ENCODE measurements at regions not wholly inside any gene's neighbourhood (a gene's known extent, or its start where the extent isn't known, plus 50 kb on each side); places are given as distances from the start of the nearest gene placed in this dataset.

DNA sequence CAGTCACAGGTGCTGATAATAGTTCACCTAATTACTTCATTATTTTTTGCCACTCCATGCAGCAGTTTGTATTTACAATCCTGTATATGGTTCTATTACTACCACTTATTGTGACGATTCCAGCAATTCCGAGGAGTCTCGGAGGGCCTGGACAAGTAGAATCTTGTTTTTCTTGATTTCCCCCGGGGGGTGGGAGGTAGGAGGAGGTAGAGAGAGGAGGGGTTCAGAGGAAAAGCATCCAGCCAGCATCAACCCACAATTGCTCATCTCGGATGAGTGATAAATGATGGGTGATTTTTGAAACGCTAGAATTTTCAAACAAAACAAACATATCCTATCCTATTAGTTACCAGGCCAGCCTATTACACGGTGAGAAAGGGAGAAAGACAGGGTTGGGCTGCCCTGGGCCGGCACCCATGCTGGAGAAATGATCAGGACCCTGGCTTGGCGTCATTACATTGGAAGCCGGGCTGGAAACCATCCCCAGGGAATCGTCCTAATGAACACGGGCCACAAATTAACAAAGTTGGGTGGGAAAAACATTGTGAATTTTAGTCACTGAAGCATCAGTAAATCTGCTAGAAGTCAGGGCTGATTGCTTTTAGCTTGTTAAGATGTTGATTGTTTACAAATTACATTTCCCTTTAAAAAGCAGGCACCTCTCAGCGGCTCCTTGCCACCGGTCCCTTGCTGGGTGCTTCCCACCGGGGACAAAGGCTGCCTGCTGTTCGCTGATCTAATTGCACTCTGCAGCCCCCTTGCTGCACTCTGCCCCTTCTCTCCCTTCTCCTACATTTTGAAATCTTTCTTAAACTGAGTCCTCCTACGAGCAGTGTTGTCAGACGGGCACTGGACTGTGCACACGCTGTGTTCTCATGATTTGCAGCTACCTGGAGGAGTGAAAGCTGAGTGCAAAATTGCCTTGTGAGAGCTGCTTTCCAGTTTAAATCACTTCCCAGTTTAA lies 95.5 kb downstream of the FAM204A start:
- TF ChIP-seq, protein P1, sequence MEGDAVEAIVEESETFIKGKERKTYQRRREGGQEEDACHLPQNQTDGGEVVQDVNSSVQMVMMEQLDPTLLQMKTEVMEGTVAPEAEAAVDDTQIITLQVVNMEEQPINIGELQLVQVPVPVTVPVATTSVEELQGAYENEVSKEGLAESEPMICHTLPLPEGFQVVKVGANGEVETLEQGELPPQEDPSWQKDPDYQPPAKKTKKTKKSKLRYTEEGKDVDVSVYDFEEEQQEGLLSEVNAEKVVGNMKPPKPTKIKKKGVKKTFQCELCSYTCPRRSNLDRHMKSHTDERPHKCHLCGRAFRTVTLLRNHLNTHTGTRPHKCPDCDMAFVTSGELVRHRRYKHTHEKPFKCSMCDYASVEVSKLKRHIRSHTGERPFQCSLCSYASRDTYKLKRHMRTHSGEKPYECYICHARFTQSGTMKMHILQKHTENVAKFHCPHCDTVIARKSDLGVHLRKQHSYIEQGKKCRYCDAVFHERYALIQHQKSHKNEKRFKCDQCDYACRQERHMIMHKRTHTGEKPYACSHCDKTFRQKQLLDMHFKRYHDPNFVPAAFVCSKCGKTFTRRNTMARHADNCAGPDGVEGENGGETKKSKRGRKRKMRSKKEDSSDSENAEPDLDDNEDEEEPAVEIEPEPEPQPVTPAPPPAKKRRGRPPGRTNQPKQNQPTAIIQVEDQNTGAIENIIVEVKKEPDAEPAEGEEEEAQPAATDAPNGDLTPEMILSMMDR (IDR thresholded peaks at IDR 0.05), result no peak
- TF ChIP-seq POLR2AphosphoS5 (IDR thresholded peaks at IDR 0.05), result no peak
